K562 (cell line): ENCODE measurements at regions not wholly inside any gene's neighbourhood (a gene's known extent, or its start where the extent isn't known, plus 50 kb on each side); places are given as distances from the start of the nearest gene placed in this dataset.

Experiments used
- ATAC-seq: fragments of 200-7000 bp; cut with Tn5 transposase; 3 replicates; pipeline ENCODE4 v1.9.1; 2020; ENCODE audit warnings: moderate library complexity
- BruUV-seq: library from RNA; stranded (reverse); fragments of 400-500 nt; replicated peaks from 2 replicates; lab custom pipeline; 2021; lab: Mats Ljungman, UMichigan
- CTCF ChIA-PET: fragments of 300-600 bp; formaldehyde crosslinking; extraction: SDS; loops from one replicate; lab custom pipeline; 2021; ENCODE audit warnings: low intra/inter-chr PET ratio; lab: Yijun Ruan, JAX
- POLR2A ChIA-PET: fragments of 300-600, 350-650 bp; sonication (Branson Sonifier 250); formaldehyde crosslinking; extraction: SDS; loops from one replicate; lab custom pipeline; 2021; ENCODE audit warnings: antibody characterized with exemption, inconsistent platforms; lab: Yijun Ruan, JAX
- DNase-seq, 4 experiments: peaks; one replicate each; pipeline versions ENCODE4 v3.0.0 to v3.0.0-alpha.2; 2011 to 2018; ENCODE audit warnings: low spot score in 3 of 4, mixed read lengths in 3 of 4; ENCODE audit errors: extremely low read depth in 1 of 4
- FAIRE-seq: peaks from 2 replicates; lab custom pipeline; 2011; peaks lifted over from hg19 to GRCh38; lab: Jason Lieb, UNC
- H2AFZ ChIP-seq: 2 replicates; pipeline ENCODE4 v1.6.0; 2011; ENCODE audit warnings: low read depth, low read length, control low read depth, inconsistent platforms
- H3K27ac ChIP-seq: fragments of 200-600 bp; 3 replicates; pipeline ENCODE4 v1.8.0; 2011; ENCODE audit warnings: low read depth, mild to moderate bottlenecking, control low read depth, inconsistent platforms, low read length, moderate library complexity, mixed read lengths; ENCODE audit errors: extremely low read depth
- H3K27me3 ChIP-seq, 2 experiments: fragments of 300-600 bp in 1 of 2; 2 replicates in 1 of 2; 3 replicates in 1 of 2; pipeline versions ENCODE4 v1.6.0 to v1.8.0; 2011; ENCODE audit warnings: inconsistent platforms in 2 of 2, low read length in 2 of 2, mild to moderate bottlenecking in 1 of 2, mixed read lengths in 1 of 2, moderate library complexity in 1 of 2; ENCODE audit not compliant: control insufficient read depth in 2 of 2, insufficient read depth in 2 of 2
- H3K36me3 ChIP-seq: fragments of 300-600 bp; 3 replicates; pipeline ENCODE4 v1.8.0; 2011; ENCODE audit warnings: mild to moderate bottlenecking, low read length, inconsistent platforms; ENCODE audit not compliant: control insufficient read depth, insufficient read depth
- H3K4me1 ChIP-seq, 2 experiments: fragments of 200-600 bp in 1 of 2; replicated peaks in 1 of 2; 2 replicates in 1 of 2; 3 replicates in 1 of 2; pipeline versions ENCODE4 v1.5.1 to v1.8.0; 2011; ENCODE audit warnings: inconsistent platforms in 2 of 2, low read length in 2 of 2, mild to moderate bottlenecking in 1 of 2, mixed read lengths in 1 of 2, moderate library complexity in 1 of 2; ENCODE audit not compliant: control insufficient read depth in 2 of 2, insufficient read depth in 2 of 2
- H3K4me2 ChIP-seq: 2 replicates; pipeline ENCODE4 v1.6.1; 2011; ENCODE audit warnings: low read length, control low read depth, inconsistent platforms, mixed read lengths; ENCODE audit not compliant: insufficient read depth
- H3K4me3 ChIP-seq: fragments of 200-600 bp; sonication (generic), shearing (Covaris generic); 2 replicates; pipeline ENCODE4 v1.5.1; 2016; ENCODE audit warnings: control low read depth, inconsistent platforms
- H3K79me2 ChIP-seq: fragments of 200-600 bp; 3 replicates; pipeline ENCODE4 v1.8.0; 2011; ENCODE audit warnings: low read length, inconsistent platforms; ENCODE audit not compliant: control insufficient read depth, insufficient read depth
- H3K9ac ChIP-seq, 2 experiments: 2 replicates each; pipeline versions ENCODE4 v1.6.0 to v1.6.1; 2011; ENCODE audit warnings: low read depth in 2 of 2, low read length in 2 of 2, control low read depth in 1 of 2, inconsistent platforms in 1 of 2, mild to moderate bottlenecking in 1 of 2, mixed read lengths in 1 of 2; ENCODE audit not compliant: insufficient read depth in 1 of 2
- H3K9me1 ChIP-seq: one replicate; pipeline ENCODE4 v1.6.0; 2011; ENCODE audit warnings: inconsistent platforms, mild to moderate bottlenecking, low read length, moderate library complexity; ENCODE audit not compliant: control insufficient read depth, insufficient read depth
- H3K9me3 ChIP-seq: replicated peaks from 2 replicates; pipeline ENCODE4 v1.5.1; 2011; ENCODE audit warnings: low read depth, low read length, inconsistent platforms; ENCODE audit not compliant: control insufficient read depth, insufficient read depth
- H4K20me1 ChIP-seq: replicated peaks from 2 replicates; pipeline ENCODE4 v1.6.1; 2011; ENCODE audit warnings: low read length, inconsistent platforms, mixed read lengths; ENCODE audit not compliant: control insufficient read depth, insufficient read depth
- BHLHE40 ChIP-seq: IDR thresholded peaks from 2 replicates; pipeline ENCODE4 v1.6.1; 2011; ENCODE audit warnings: low read length, improper control_type of control experiment
- STAT5B ChIP-seq: fragments of 250-450 bp; sonication (Bioruptor Pico); IDR thresholded peaks from 2 replicates; pipeline ENCODE4 v1.8.0; 2021; ENCODE audit warnings: mild to moderate bottlenecking, inconsistent platforms
- ZBTB7A ChIP-seq: IDR thresholded peaks from 2 replicates; pipeline ENCODE4 v1.6.1; 2011; ENCODE audit warnings: low read depth, mild to moderate bottlenecking, low read length, moderate library complexity, borderline replicate concordance; ENCODE audit not compliant: control insufficient read depth
- ZFP30 ChIP-seq: fragments of 250-450 bp; sonication (Bioruptor Pico); IDR thresholded peaks from 2 replicates; pipeline ENCODE4 v1.8.0; 2022; ENCODE audit warnings: moderate library complexity, mild to moderate bottlenecking, inconsistent platforms, borderline replicate concordance
- ZNF707 ChIP-seq: fragments of 250-450 bp; sonication (Bioruptor Pico); conservative IDR thresholded peaks from 2 replicates; pipeline ENCODE4 v1.8.0; 2022; ENCODE audit warnings: inconsistent platforms, mild to moderate bottlenecking, moderate library complexity
- WGBS: fragments of 100-300 bp; shearing (Covaris generic); methylation state at CpG from one replicate; pipeline ENCODE4 v1.1.6; 2016; ENCODE audit warnings: low coverage, mixed read lengths; ENCODE audit not compliant: insufficient coverage; ENCODE audit errors: missing lambda C conversion rate; 5-methylcytosine and 5-hydroxymethylcytosine counted together
- in situ Hi-C: fragments of 300-500 bp; cut with MboI; formaldehyde crosslinking; loops from 4 replicates; pipeline ENCODE4 v1.15.0; 2018; ENCODE audit warnings: inconsistent platforms, mixed read lengths
- intact Hi-C: fragments of 100-400 bp; cut with micrococcal nuclease; formaldehyde crosslinking; loops from 2 replicates; pipeline ENCODE4 v1.14.2; 2022
- TF ChIP-seq, protein P1 (sequence below), 3 experiments: IDR thresholded peaks in 2 of 3; conservative IDR thresholded peaks in 1 of 3; 2 replicates each; pipeline ENCODE4 v1.5.1; 2011 to 2012; ENCODE audit warnings: low read length in 3 of 3, mild to moderate bottlenecking in 3 of 3, control low read depth in 2 of 3, improper control_type of control experiment in 1 of 3, inconsistent platforms in 1 of 3, low read depth in 1 of 3, mixed read lengths in 1 of 3, moderate library complexity in 1 of 3; ENCODE audit not compliant: insufficient read depth in 2 of 3

DNA sequence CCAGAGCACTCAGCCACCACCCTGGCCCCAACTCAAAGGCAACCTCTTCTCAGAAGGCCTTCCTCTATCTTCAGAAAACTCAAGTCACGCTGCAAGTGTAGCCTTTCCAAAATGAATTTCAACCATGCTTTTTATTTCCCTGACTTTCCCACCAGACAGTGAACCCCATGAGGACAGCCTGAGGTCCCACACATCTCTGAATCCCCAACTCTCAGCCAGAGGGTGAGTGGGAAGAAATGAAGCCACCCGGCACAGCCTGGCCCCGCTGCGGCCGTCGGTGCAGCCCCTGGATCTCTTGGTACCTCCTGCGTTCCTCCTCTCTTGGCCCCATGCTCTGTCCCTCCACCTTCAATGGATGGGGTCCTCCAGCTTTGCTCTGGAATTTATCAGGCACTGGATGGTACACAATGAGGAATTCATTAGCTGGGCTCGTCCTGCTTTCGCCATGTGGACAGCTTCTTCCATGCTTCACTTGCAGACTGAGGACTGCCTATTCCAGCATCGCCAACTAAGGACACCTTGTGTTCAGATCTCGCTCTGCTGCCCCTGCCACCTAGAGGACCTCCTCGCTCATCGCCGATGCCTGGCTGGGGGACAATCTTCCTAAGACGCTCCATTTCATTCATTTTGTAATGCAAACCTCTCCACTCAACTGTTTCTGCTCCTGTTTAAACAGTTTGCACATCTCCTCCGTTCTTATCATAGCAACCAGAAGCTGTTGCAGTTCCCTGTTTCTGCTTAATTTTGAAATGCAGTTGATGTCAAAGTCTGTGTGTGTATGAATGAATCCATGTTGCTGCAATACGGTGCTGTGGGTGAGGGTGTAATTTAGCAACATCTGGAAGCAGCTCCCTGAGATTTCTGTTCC lies 672.1 kb downstream of the TBC1D22A start:
- CTCF ChIA-PET, result interaction anchor here (0.7 kb wide), 1 partner anchor 11 kb away, joined by 4 read pairs; no protein-coding TSS in a partner anchor
- Histone ChIP-seq H3K79me2 (no peaks in the 10 kb centered on the region), H3K4me2 (no peak overlapping the region), H3K27ac (no peak overlapping the region), H3K4me3 (no peak overlapping the region), H2AFZ (no peak overlapping the region), H3K9me1 (no peaks in the 10 kb centered on the region), H3K4me1 (no peaks in the 10 kb centered on the region), H3K36me3 (no peaks in the 10 kb centered on the region)
- FAIRE-seq, result no peak
- WGBS, result 1% methylated on average over 17 of the region's 17 CpGs
- in situ Hi-C loops, result no loop called here
- no peak for DNase-seq
- BruUV-seq, result no TSS peak
- no peak for ATAC-seq
- TF ChIP-seq, protein P1, sequence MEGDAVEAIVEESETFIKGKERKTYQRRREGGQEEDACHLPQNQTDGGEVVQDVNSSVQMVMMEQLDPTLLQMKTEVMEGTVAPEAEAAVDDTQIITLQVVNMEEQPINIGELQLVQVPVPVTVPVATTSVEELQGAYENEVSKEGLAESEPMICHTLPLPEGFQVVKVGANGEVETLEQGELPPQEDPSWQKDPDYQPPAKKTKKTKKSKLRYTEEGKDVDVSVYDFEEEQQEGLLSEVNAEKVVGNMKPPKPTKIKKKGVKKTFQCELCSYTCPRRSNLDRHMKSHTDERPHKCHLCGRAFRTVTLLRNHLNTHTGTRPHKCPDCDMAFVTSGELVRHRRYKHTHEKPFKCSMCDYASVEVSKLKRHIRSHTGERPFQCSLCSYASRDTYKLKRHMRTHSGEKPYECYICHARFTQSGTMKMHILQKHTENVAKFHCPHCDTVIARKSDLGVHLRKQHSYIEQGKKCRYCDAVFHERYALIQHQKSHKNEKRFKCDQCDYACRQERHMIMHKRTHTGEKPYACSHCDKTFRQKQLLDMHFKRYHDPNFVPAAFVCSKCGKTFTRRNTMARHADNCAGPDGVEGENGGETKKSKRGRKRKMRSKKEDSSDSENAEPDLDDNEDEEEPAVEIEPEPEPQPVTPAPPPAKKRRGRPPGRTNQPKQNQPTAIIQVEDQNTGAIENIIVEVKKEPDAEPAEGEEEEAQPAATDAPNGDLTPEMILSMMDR (IDR thresholded peaks at IDR 0.05 in 2 of 3, conservative IDR thresholded peaks at IDR 0.05 in 1 of 3; ENCODE audit: insufficient read depth in 2 of 3, low read depth in 1 of 3, low read length in 3 of 3), result peak in 2 of 3 experiments; percentile 18; a peak in 2 of 6 replicates
- TF ChIP-seq ZNF707 (CRISPR knock-in tag) (no peak), STAT5B (CRISPR knock-in tag) (no peak), BHLHE40 (no peak), ZBTB7A (no peak), ZFP30 (CRISPR knock-in tag) (no peak)
- TF ChIP-seq, all 486 proteins: peak for 1
- no peak overlapping the region for H3K9ac ChIP-seq
- intact Hi-C loops, result no loop called here
- no peaks in the 10 kb centered on the region; the same call in 1 of the 2 replicates for H4K20me1 ChIP-seq
- H3K9me3 ChIP-seq, result no peaks in the 10 kb centered on the region
- H3K27me3 ChIP-seq, result peaks cover 0 to 12% of the 10 kb centered on the region in 2 experiments; a peak in 2 of 5 replicates
- POLR2A ChIA-PET, result no interaction called here
